HG03442 (cell line): ENCODE measurements at regions not wholly inside any gene's neighbourhood (a gene's known extent, or its start where the extent isn't known, plus 50 kb on each side); places are given as distances from the start of the nearest gene placed in this dataset.

Experiments
- ATAC-seq: cut with Tn5 transposase; IDR thresholded peaks from one replicate; pipeline ENCODE4 v1.9.1; 2021; ENCODE audit warnings: mild to moderate bottlenecking, moderate library complexity; ENCODE audit not compliant: unreplicated experiment

DNA sequence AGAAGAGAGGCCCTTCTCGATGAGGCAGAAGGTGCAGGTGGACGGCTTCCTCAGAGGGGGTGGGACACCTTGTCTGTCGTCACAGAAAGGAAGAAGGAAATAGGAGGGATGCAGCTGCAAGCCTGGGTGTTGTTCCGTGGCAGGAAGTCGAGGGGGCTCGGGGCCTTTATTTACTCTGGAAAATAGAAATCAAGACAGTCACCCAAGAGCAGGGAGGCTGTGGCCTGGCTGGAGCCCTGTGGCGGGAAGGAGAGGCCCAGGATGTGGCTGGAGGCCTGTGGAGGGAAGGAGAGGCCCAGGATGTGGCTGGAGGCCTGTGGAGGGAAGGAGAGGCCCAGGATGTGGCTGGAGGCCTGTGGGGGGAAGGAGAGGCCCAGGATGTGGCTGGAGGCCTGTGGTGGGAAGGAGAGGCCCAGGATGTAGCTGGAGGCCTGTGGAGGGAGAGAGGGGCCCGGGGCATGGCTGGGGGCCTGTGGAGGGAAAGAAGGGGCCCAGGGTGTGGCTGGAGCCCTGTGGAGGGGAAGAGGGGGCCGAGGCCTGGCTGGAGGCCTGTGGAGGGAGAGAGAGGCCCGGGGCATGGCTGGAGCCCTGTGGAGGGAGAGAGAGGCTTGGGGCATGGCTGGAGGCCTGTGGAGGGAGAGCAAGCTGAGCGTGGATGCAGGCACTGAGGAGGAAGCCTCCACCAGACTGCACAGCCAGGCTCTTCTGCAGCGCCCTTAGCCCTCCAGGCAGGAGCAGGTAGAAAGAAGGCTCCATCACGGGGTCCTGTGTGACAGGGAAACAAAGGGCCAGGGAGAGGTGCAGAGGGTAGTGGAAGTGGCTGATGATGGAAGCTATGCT lies 97.3 kb upstream of the SFMBT2 start:
- ATAC-seq: no peak

DNA sequence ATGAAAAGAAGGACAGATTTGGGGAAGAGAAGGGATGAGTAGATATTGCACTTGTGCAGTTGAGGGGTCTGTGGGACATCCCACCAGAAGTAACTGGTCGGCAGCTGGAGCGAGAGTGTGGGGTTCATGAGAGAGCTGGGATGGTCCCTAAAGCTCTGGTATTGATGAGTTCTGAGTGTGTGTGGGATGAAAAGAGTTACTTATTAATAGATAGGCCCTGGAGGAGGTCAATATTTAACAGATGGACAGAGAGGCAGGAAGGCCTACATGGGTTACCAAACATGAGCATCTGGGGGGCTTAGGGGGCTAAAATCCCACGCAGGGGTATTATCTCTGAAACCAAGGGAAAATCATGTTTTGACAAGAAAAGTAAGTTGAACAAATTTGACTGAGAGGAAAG lies 95.7 kb upstream of the SFMBT2 start:
- ATAC-seq: no peak

DNA sequence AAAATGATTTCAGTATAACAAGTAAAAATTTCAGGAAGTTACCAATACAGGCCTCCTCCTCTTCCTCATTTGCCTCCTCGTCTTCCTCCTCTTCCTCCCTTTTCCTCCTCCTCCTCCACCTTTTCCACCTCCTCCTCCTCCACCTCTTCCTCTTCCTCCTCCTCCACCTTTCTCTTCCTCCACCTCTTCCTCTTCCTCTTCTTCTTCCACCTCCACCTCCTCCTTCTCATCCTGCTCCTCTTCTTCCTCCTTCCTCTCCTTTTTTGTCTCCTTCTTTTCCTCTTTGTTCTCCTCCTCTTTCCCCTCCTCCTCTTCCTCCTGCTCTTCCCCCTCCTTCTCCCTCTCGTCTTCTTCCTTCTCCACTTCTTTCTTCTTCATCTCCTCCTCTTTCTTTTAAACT lies 94.4 kb upstream of the SFMBT2 start:
- no peak for ATAC-seq

DNA sequence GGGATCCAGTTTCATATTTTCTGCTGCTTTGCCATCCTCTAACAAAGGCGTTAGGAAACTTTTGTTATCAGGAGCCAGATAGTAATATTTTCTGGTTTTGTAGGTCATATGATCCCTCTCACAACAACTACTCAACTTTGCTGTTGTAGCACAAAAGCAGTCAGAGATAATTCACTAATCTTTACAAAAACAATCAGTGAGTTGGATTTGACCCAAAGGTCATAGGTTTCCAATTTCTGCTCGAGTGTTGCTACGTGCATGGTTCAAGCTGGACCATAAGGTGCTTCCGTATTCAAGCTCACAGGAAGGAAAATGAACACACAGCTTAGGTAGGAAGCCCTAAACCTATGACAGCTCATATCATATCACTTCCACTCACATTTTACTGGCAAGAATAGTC lies 92.4 kb upstream of the SFMBT2 start:
- ATAC-seq: no peak

DNA sequence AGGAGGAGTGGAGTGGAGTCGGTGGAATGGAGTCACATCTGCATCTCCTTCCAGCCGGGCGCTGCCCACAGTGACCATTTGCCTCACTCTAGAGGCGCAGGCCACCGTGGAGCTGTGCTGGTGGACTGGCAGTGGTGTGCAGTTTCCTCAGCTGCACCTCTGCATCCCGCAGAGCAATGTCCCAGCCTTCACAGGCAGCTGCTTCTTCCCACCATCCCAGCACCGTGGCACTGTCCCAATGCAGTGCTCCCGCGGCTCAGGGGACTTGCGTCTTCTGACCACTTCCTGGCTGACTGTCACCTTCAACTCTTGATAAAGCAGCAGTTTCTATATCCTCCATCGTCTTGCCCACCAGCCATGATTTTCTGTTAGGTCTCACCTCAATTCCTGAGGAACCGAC lies 90.3 kb upstream of the SFMBT2 start:
- no peak for ATAC-seq

DNA sequence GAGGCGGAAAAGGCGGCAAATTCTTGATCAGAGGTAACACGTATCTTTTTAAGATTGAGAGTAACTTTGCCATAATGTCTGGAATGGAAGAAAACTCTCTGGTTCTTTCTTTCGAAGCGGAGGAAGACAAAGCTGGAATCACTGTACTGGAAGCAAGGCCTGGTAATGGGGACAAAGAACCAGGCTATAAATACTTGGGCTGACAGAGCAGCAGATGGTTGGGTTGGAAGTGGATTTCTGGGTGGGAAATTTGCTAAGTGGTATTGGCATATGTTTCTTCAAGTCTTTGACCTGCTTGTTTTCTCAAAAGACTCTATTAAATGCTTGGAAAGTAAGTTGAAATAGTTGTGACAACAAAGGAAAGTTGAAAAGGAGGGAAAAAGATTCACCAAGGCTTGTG lies 87.3 kb upstream of the SFMBT2 start:
- no peak for ATAC-seq

DNA sequence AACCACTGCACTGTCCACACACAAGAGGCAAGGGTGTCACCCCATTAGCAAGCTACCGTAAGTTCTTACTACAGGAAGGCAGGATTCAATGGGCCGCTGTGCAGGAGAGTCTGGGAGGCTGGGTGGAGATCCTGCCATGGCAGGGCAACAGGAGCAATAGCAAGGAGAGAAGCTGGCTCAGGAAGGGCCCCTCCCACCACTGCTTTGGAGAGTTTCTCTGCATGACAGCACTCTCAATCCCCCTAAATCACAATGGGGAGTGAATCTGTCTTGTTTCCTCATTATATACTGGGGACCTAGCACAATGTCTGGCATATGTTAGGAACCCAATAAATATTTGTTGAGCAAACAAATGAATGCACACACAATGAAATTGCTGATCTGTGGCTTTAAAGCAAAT lies 83.2 kb upstream of the SFMBT2 start:
- ATAC-seq: no peak

DNA sequence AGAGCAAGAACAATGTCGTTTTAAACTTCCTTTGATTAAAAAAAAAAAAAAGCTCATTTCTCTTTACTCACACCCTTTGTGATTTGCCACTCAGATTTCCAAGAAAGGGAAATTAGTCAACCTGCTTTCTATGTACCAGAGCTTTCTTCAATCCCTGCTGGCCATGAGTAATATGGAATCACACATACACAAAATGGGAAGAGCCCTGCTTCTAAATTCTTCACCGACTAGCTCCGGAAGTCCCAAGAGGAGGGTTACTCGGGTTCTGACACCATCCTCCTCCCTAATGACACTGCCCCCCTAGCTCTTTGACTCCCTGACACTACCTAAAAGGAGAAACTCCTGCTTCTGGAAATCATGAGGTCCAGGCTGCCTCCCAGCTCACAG lies 81.8 kb upstream of the SFMBT2 start:
- ATAC-seq: peak; percentile 21

DNA sequence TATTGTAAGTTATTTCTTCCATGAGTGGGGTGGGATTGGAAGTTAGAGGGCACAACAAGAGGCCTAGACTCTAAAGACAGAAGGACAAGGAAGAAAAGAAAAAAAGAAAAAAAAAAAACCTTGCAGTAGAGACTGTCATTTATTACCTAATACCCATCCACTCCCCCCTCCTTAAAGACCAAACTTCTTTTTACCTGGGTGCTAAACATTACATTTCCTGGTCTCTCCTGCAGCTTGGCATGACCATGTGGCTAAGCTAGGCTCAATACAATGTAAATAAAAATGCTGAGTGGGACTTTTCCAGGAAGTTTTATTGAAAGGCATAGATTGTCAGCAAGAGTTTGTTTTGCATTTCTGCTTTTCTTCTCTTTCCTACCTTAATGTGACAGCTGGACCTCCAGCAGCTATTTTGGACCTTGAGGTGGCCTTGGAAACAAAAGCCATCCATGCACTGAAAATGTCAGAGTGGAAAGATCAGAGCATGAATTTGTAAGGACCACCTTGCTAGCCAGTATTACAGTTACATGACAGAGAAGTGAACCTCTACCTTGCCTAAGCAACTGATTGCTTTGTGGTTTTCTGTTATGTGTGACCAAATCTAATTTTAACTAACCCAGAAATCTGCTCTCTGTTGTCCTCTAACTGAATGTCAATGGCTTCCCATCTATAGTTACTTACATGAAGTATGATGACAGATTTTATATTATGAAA lies 81.3 kb upstream of the SFMBT2 start:
- ATAC-seq: peak; percentile 80

DNA sequence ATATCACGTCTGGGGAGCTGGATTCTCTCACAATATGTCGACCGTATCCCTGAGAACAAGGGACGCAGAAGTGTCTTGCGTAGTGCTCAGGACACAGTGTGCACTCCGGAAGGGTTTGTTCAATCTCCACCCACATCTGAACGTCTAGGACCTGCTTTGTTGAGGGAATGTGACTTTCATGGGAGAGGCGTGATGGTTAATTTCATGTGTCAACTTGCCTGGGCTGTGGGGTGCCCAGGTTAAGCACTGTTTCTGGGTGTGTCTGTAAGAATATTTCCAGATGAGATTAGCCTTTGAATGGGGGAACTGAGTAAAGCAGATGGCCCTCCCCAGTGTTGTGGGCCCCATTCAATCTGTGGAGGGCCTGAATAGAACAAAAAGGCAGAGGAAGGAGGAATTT lies 80.4 kb upstream of the SFMBT2 start:
- ATAC-seq: no peak

DNA sequence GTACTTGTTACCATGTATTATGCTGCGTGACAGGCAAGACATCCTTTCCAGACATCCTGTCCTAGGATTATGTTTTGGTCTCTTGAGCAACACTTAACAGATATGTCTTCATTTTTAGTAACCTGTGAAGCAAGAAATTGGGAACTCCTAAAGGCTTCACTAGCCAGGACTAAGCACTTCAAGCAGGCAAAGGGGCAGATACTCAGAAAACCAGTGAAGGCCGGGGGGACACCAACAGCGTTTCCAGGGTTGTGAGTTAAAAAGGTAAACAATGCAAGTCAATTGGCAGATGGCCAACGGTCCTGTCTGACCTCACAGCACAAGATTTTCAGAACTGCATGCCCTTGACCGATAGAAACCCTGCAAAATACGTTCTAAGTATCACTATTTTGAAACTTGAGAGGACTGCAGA lies 77.6 kb upstream of the SFMBT2 start:
- ATAC-seq: no peak

DNA sequence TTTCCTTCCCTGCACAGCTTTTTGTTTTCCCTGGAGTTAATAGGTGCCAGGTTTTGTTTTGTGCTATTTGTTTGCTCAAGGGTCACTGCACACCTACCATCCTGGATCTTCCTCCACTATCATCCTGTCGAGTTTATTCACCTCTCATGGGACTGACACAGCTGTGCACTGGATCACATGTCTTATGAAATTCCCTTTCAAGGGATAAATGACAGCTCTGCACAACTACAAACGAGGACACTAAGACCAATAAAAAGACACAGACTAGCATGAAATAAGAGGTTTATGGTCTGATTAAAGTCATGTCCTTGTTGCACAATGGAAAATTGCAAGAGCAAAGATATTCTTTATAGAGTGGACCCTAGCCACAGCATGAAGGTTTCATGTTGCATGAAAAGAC lies 76.7 kb upstream of the SFMBT2 start:
- ATAC-seq: no peak

DNA sequence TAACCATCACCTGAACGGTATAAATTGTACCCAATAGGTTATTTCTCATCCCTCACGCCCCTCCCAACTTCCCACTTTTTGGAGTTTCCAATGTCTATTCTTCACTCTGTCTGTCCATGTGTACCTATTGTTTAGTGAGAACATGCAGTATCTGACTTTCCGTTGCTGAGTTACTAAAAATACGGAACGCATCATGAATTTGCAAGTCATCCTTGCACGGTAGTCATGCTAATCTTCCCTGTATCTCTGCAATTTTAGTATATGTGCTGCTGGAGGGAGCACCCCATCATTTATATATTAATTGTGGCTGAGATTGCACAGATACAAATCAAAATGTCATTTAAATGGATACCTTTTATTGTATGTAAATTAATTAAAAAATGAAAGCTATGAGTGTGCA lies 75.7 kb upstream of the SFMBT2 start:
- no peak for ATAC-seq

DNA sequence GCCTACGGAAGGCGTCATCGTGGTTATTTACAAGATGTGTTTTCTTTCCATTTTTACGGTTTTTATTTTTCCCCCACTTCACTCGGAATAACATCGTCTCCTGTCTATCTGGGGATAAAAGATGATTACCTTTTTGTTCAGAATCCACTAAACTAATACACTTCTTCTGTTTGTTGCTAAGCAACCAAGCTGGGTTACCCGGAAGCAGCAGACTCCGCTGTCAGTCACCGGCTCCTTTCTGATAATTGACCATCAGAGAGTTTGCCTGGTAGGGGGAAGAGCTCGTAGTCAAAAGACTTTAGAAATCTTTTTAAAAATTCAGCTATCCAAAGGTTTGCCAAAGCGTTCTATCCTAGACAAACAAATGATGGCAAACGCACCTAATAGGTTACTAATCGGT lies 75.0 kb upstream of the SFMBT2 start:
- no peak for ATAC-seq

DNA sequence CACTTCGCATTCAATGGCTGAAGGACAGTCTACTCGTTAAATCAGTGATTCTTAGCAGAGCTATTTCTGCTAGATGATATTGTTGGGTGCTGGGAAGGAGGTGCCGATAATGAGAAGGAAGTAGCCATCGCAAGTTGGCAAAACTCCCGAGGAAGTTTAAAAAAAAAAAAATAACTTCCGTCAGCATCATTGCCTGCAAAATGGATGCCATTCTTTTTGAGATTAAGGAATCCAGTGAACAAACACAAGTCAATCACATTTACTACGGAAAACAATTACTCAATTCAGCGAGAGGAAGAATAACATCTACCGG lies 74.4 kb upstream of the SFMBT2 start:
- no peak for ATAC-seq

DNA sequence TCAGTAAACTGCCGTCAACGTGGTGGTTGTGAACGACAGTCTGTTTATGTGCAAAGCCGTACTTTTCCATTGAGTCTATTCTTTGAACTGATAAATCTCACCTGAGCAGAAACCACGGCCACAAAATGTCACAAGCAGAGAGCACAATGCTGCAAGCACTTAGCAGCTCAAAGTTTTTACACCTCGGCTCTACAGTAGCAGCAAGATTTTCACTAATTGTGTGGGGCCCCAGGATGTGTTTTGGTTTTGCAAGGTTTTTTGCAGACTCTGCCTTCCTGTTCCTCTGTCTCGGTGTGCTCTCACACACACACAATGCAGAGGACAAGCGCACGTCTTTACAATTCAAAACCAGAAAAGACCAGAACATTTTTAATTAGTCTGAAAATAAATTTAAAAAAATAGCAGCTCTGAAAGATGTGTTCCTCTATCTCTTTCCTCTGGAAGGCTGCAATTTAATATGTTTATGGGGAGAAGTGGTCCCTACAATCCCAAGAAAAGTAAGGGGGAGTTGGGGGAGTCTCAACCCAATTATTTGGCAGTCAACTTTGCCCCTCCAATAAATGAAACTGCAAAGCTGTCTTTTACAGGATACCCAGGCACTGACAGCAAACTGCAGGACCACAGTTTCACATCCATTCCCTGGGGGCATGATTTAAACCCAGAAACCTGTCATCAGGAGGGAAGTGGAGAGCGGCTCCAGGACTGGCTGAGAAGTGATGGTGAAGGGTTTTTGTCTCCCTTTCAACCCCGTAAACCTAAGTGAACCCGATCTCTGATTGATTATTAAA lies 73.8 kb upstream of the SFMBT2 start:
- peak; percentile 67 for ATAC-seq

DNA sequence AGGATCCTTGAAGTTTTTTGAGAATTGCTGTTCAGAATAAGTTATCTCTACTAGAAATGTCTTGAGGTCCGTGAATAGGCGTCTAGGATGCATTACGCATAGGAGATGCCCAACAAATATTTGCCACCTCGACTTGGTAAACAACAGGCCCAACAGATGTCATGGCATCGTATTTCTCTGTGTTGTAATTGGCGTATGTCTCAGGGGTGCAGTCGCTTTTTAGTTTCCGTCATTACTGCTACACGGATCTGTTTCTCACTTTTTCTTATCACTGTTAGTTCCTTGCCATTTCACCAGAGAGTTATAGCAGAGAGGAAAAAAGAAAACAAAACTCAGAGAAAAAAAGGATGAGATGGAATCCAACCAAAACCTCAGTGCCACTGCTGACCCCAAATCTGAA lies 73.0 kb upstream of the SFMBT2 start:
- no peak for ATAC-seq

DNA sequence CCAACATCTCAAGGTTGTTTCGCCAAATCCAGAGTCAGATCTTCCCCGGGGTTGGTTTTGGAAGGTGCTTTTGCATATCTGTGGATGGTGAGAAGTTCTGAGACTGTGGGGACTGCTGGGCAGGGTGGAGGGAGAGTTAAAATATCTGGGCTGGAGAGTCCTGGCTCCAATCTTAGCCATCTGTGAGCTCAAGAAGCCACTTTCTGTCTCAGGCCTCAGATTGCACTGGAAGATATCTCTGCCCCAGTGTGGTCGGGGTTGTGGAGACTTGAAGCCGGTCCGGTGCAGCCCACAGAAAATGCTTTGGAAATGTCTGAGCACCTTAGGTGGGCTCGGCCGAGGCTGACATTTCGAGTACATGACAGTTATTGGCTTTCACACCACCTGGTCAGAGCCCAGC lies 72.2 kb upstream of the SFMBT2 start:
- no peak for ATAC-seq

DNA sequence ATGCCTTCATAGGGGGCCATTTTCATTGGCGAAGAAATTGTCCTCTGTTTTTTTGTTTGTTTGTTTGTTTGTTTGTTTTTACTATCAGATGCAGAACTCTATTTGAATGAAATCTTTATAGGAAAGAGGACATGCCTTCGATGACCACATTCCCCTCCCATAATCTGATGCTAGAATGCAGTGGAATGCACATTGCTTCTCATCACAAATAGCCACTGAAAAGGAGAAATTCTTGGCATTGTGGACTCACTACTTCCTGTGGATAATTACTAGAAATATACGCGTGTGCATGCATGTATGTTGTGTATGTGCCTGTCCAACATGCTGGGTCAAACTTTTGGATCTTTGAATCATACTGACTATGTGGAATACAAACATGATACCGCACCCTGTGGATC lies 70.5 kb upstream of the SFMBT2 start:
- ATAC-seq: no peak

DNA sequence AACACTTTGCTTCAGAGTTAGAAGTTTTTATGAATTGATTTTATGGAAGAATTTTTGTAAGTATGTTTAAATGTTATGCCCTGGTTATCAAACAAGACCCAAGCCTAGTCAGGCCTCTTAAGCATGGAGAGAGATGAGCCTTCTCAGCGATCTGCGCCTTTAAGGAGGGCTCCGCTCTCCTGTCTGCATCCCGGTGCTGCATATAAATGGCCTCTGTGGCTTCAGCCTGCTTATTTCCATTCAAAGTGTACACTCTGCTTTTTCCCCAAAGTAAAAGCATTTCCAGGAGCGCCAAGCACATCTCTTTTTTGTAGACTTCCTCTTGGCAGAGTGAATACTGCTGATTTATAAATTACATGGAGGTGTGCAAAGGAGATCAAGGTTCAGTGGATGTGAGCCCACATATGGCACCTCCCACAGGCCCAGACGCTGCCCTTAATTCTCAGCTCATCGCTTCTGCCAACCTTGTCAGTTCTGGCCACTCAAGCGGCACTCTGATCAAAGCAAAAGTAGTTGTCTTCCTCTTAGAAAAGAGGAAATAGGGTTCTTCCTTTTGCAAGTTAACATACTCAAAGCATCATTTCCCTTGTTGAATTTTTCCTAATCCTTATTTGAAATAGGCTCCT lies 70.0 kb upstream of the SFMBT2 start:
- peak; percentile 37 for ATAC-seq

DNA sequence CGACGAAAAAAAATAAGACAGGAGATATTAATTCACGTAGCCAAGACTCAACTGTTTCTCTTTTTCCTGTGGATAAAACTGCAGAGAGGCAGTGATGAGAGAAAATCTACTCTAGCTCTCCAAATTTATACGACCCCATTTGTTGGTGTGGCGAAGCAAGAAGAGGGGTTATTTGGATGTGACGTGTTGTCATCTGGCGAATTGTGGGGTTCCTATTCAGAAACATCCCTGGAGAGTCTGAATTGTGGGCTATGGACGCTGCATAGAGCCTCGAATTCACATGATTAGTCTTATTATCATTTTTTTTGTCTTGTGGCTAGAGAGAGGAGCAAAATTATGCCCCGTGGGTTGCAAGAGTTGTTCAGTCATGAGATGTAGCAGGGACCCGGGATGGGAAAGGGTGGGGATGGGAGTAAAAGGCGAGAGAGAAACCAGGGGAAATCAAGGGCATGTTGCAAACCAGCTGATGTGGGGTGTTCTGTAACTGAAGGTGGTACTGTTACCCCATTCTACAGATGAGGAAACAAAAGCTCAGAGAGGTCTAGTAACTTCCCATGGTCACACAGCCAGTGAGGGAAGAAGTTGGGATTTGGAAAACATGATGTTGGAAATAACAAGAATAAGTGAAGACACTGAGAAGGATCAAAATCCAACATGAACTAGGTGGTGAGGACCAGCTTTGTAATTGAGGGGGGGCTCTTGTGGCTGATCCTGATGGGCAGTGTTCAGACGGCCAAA lies 69.2 kb upstream of the SFMBT2 start:
- no peak for ATAC-seq
